ENCODE measurements at regions not wholly inside any gene's neighbourhood (a gene's known extent, or its start where the extent isn't known, plus 50 kb on each side); places are given as distances from the start of the nearest gene placed in this dataset.

DNA sequence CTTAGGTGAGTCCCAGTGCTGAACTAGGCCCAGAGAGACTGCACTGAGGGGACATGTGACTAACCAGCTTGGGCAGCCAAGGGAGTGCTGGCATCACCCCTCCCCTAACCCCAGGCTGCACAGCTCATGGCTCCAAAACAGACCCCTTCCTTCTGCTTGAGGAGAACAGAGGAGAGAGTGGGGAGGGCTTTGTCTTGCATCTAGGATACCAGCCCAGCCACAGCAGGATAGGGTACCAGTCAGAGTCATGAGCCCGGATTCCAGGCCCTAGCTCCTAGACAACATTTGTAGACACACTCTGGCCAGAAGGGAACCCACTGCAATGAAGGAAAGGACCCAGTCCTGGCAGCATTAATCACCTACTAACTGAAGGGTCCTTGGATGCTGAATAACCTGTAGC, 49.9 kb upstream of the PLSCR4 start:
- no peak overlapping the region for H3K9ac ChIP-seq (ENCODE audit: low read length)
- H3K36me3 ChIP-seq (ENCODE audit: insufficient read depth, low read length) = no peaks in the 10 kb centered on the region
- H3K4me2 ChIP-seq (ENCODE audit: low read length) = no peak overlapping the region
- H3K79me2 ChIP-seq (ENCODE audit: insufficient read depth, low read length) = no peaks in the 10 kb centered on the region
- H3K9me2 ChIP-seq (ENCODE audit: low read depth, low read length) = no peaks in the 10 kb centered on the region
- TF ChIP-seq, protein P1, sequence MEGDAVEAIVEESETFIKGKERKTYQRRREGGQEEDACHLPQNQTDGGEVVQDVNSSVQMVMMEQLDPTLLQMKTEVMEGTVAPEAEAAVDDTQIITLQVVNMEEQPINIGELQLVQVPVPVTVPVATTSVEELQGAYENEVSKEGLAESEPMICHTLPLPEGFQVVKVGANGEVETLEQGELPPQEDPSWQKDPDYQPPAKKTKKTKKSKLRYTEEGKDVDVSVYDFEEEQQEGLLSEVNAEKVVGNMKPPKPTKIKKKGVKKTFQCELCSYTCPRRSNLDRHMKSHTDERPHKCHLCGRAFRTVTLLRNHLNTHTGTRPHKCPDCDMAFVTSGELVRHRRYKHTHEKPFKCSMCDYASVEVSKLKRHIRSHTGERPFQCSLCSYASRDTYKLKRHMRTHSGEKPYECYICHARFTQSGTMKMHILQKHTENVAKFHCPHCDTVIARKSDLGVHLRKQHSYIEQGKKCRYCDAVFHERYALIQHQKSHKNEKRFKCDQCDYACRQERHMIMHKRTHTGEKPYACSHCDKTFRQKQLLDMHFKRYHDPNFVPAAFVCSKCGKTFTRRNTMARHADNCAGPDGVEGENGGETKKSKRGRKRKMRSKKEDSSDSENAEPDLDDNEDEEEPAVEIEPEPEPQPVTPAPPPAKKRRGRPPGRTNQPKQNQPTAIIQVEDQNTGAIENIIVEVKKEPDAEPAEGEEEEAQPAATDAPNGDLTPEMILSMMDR (IDR thresholded peaks at IDR 0.05; ENCODE audit: low read length) = no peak
- no peak for TF ChIP-seq EZH2 (IDR thresholded peaks at IDR 0.05; ENCODE audit: borderline replicate concordance, low read length)
- no peaks in the 10 kb centered on the region for H3F3A ChIP-seq (ENCODE audit: insufficient read depth, low read length)
- no peak overlapping the region for H2AFZ ChIP-seq (ENCODE audit: low read length)
- no peak overlapping the region for H3K27ac ChIP-seq (ENCODE audit: low read depth, low read length, poor library complexity, severe bottlenecking)
- no peaks in the 10 kb centered on the region for H4K20me1 ChIP-seq (ENCODE audit: insufficient read depth, low read length)
- no peak overlapping the region for H3K4me3 ChIP-seq (ENCODE audit: low read depth, low read length, poor library complexity, severe bottlenecking)
- no peaks in the 10 kb centered on the region for H3K4me1 ChIP-seq (ENCODE audit: insufficient read depth, low read length, severe bottlenecking)
- no peaks in the 10 kb centered on the region for H3K9me3 ChIP-seq (ENCODE audit: low read length)
- no peaks in the 10 kb centered on the region for H3K27me3 ChIP-seq (ENCODE audit: insufficient read depth, low read length)
